ENCODE measurements at regions not wholly inside any gene's neighbourhood (a gene's known extent, or its start where the extent isn't known, plus 50 kb on each side); places are given as distances from the start of the nearest gene placed in this dataset.

DNA sequence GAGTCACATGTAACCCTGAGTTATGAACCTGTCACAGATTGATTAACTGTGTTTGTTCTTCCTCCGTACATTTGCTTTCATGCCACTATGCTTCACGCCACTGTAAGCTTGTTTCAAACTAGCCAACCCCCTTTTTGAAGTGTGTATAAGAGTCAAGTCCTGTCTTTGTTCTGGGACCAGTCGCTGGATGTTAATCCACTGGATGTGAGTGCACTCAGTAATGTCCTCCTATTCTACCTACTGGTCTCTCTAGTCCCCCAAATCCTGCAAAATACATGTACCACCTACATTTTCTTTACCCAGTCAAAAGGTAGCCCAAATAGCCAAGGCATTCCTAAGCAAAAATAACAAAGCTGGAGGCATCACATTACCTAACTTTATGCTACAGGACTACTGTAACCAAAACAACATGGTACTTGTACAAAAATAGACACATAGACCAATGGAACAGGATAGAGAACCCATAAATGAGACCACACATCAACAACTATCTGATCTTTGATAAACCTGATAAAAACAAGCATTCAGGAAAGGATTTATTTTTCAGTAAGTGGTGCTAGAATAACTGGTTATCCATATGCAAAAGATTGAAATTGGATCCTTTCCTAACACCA is 1139.1 kb upstream of the SEMA6A start:
- no CpG with 5 or more reads among the region's 3 CpGs for WGBS, 2 donors (ENCODE audit: extremely low coverage in 2 of 2, insufficient read length in 2 of 2, insufficient replicate concordance in 1 of 2)
- Histone ChIP-seq H3K14ac (ENCODE audit: low read length) (no peak overlapping the region), H2AFZ (ENCODE audit: low read length) (no peak overlapping the region), H3K36me3 (replicated peaks in 1 of 2; ENCODE audit: control insufficient read depth in 2 of 2, insufficient read depth in 2 of 2, low read length in 2 of 2) (no peaks in the 10 kb centered on the region), H3K9ac (ENCODE audit: low read depth, low read length, poor library complexity) (no peak overlapping the region), H4K8ac (ENCODE audit: low read depth, low read length) (no peak overlapping the region), H4K91ac (ENCODE audit: low read depth, low read length, poor library complexity) (no peak overlapping the region), H3K23ac (ENCODE audit: low read depth, low read length, poor library complexity) (no peak overlapping the region), H2BK15ac (ENCODE audit: low read length) (no peak overlapping the region), H2BK120ac (ENCODE audit: low read depth, low read length) (no peak overlapping the region), H2BK5ac (ENCODE audit: low read length) (no peak overlapping the region), H3K4ac (ENCODE audit: low read length) (no peak overlapping the region), H3K4me3 (ENCODE audit: low read length in 2 of 2) (no peak overlapping the region), H3K27me3 (ENCODE audit: control insufficient read depth in 3 of 3, insufficient read depth in 3 of 3, low read depth in 1 of 3, low read length in 3 of 3) (no peaks in the 10 kb centered on the region), H3K4me1 (ENCODE audit: control insufficient read depth in 2 of 2, insufficient read depth in 1 of 2, low read depth in 1 of 2, low read length in 2 of 2) (no peaks in the 10 kb centered on the region), H3K79me1 (ENCODE audit: low read depth, low read length) (no peaks in the 10 kb centered on the region), H3K9me3 (replicated peaks in 1 of 2; ENCODE audit: control insufficient read depth in 2 of 2, insufficient read depth in 1 of 2, low read depth in 1 of 2, low read length in 2 of 2) (peaks cover 0 to 21% of the 10 kb centered on the region in 2 donors), H3K18ac (ENCODE audit: low read length) (no peak overlapping the region), H2AK5ac (ENCODE audit: low read depth, low read length) (no peak overlapping the region), H2BK12ac (ENCODE audit: low read length) (no peak overlapping the region), H3K4me2 (ENCODE audit: insufficient read depth, low read length, poor library complexity, severe bottlenecking) (no peak overlapping the region), H3K27ac (replicated peaks; ENCODE audit: low read length) (no peak overlapping the region)
- peak; percentile 21 for DNase-seq (ENCODE audit: low spot score)

DNA sequence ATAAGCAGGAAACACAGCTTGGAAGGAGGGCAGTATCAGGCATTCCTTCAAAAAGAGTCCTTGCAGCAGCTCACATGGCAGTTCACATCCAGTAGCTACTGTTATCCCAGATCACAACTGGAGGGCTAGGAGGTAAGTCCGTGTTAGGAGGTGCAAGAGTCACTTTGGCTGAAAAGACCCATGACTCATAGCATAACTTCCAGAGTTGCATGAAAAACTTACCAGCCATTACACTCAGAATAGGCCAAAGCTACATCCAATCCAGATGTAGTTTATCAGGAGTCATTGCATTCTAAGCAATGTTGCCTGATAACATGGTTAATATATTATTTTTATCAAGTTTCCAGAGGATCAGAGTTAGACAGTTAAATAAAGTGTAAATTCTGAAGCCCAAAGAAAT is 1126.4 kb upstream of the SEMA6A start:
- Histone ChIP-seq H4K91ac (ENCODE audit: low read depth, low read length, poor library complexity) (no peak overlapping the region), H3K27me3 (ENCODE audit: control insufficient read depth in 3 of 3, insufficient read depth in 3 of 3, low read depth in 1 of 3, low read length in 3 of 3) (no peaks in the 10 kb centered on the region), H2BK120ac (ENCODE audit: low read depth, low read length) (no peak overlapping the region), H3K9ac (ENCODE audit: low read depth, low read length, poor library complexity) (no peak overlapping the region), H3K23ac (ENCODE audit: low read depth, low read length, poor library complexity) (no peak overlapping the region), H2BK5ac (ENCODE audit: low read length) (no peak overlapping the region), H2BK15ac (ENCODE audit: low read length) (no peak overlapping the region), H2BK12ac (ENCODE audit: low read length) (no peak overlapping the region), H3K36me3 (replicated peaks in 1 of 2; ENCODE audit: control insufficient read depth in 2 of 2, insufficient read depth in 2 of 2, low read length in 2 of 2) (no peaks in the 10 kb centered on the region), H3K18ac (ENCODE audit: low read length) (no peak overlapping the region), H3K9me3 (replicated peaks in 1 of 2; ENCODE audit: control insufficient read depth in 2 of 2, insufficient read depth in 1 of 2, low read depth in 1 of 2, low read length in 2 of 2) (no peaks in the 10 kb centered on the region), H3K27ac (replicated peaks; ENCODE audit: low read length) (no peak overlapping the region), H3K4me2 (ENCODE audit: insufficient read depth, low read length, poor library complexity, severe bottlenecking) (no peak overlapping the region), H3K4ac (ENCODE audit: low read length) (no peak overlapping the region), H3K4me1 (ENCODE audit: control insufficient read depth in 2 of 2, insufficient read depth in 1 of 2, low read depth in 1 of 2, low read length in 2 of 2) (no peaks in the 10 kb centered on the region), H3K14ac (ENCODE audit: low read length) (no peak overlapping the region), H2AFZ (ENCODE audit: low read length) (peak overlapping the region; percentile 36), H3K4me3 (ENCODE audit: low read length in 2 of 2) (no peak overlapping the region), H2AK5ac (ENCODE audit: low read depth, low read length) (no peak overlapping the region), H4K8ac (ENCODE audit: low read depth, low read length) (no peak overlapping the region), H3K79me1 (ENCODE audit: low read depth, low read length) (no peaks in the 10 kb centered on the region)
- WGBS, 2 donors (ENCODE audit: extremely low coverage in 2 of 2, insufficient read length in 2 of 2, insufficient replicate concordance in 1 of 2) = no CpG with 5 or more reads among the region's 1 CpG
- DNase-seq (ENCODE audit: low spot score) = no peak

DNA sequence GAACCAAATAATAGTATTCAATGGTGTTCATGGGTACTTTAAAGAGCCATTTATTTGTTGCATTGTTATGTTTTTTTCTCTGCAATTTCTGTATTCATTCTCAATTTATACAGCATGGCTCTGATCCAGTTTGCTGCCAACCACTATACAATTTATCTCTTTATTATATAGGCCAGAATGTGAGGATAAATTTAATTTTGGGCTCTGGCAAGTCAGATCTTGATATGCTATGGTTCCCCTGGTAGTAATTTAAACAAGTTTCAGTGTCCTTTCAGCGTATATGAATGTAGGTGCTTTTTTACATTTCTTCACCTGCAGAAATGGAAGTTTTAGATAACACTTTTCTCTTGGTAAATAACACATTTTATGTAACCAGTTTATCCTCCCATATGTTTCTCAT is 1118.0 kb upstream of the SEMA6A start:
- no peak overlapping the region for H3K4ac ChIP-seq (ENCODE audit: low read length)
- H2AK5ac ChIP-seq (ENCODE audit: low read depth, low read length) = no peak overlapping the region
- no peak overlapping the region for H4K91ac ChIP-seq (ENCODE audit: low read depth, low read length, poor library complexity)
- no peak overlapping the region for H2BK120ac ChIP-seq (ENCODE audit: low read depth, low read length)
- H3K18ac ChIP-seq (ENCODE audit: low read length) = no peak overlapping the region
- no peaks in the 10 kb centered on the region for H3K79me1 ChIP-seq (ENCODE audit: low read depth, low read length)
- no peak overlapping the region for H3K4me2 ChIP-seq (ENCODE audit: insufficient read depth, low read length, poor library complexity, severe bottlenecking)
- no peak overlapping the region for H4K8ac ChIP-seq (ENCODE audit: low read depth, low read length)
- H2BK5ac ChIP-seq (ENCODE audit: low read length) = no peak overlapping the region
- no peaks in the 10 kb centered on the region for H3K4me1 ChIP-seq (ENCODE audit: control insufficient read depth in 2 of 2, insufficient read depth in 1 of 2, low read depth in 1 of 2, low read length in 2 of 2)
- H3K27me3 ChIP-seq (ENCODE audit: control insufficient read depth in 3 of 3, insufficient read depth in 3 of 3, low read depth in 1 of 3, low read length in 3 of 3) = no peaks in the 10 kb centered on the region
- no peak overlapping the region for H3K4me3 ChIP-seq (ENCODE audit: low read length in 2 of 2)
- no peaks in the 10 kb centered on the region for H3K36me3 ChIP-seq (replicated peaks in 1 of 2; ENCODE audit: control insufficient read depth in 2 of 2, insufficient read depth in 2 of 2, low read length in 2 of 2)
- no peak overlapping the region for H2BK12ac ChIP-seq (ENCODE audit: low read length)
- H3K9me3 ChIP-seq (replicated peaks in 1 of 2; ENCODE audit: control insufficient read depth in 2 of 2, insufficient read depth in 1 of 2, low read depth in 1 of 2, low read length in 2 of 2) = no peaks in the 10 kb centered on the region
- H3K23ac ChIP-seq (ENCODE audit: low read depth, low read length, poor library complexity) = no peak overlapping the region
- no peak overlapping the region for H2AFZ ChIP-seq (ENCODE audit: low read length)
- no peak overlapping the region for H2BK15ac ChIP-seq (ENCODE audit: low read length)
- DNase-seq (ENCODE audit: low spot score) = no peak
- no peak overlapping the region for H3K9ac ChIP-seq (ENCODE audit: low read depth, low read length, poor library complexity)
- no peak overlapping the region for H3K27ac ChIP-seq (replicated peaks; ENCODE audit: low read length)
- H3K14ac ChIP-seq (ENCODE audit: low read length) = no peak overlapping the region
- WGBS, 2 donors (ENCODE audit: extremely low coverage in 2 of 2, insufficient read length in 2 of 2, insufficient replicate concordance in 1 of 2) = no CpG with 5 or more reads among the region's 1 CpG

DNA sequence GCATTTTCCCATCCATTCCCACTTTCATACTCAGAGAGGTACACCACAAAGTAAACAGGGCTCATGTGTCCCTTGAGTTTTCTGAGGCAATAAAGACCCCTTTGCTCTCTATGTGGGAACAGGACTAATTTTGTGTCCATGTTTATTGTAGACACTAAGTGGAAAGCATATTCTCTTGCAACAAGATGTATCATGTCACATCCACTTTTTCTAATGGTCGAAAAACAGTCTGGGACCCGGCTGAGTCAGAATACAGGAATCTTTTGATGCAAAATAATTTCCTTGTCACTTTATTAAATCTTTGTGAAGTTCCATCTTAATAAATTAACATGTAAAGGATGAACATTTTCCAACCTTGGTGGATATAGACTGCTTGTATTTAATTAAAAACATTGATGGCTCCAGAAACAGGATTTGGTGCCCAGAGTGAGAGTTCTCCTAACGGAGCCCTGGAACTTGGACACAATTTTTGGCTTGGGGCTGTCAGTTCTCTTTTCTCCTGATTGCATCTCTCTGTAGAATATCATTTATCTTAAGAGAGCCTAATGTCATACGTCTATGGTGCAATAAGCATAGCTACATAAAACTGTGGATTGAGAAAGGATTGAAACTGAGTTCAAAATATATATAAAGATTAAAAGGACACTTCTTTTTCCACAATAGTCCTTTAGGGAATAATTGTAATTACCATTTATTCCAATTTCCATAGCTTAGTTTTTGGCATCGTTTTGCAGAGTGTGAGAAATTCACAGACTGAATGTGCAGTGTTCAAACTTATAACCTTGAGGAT is 1116.7 kb upstream of the SEMA6A start:
- Histone ChIP-seq H4K91ac (ENCODE audit: low read depth, low read length, poor library complexity) (no peak overlapping the region), H2AK5ac (ENCODE audit: low read depth, low read length) (no peak overlapping the region), H3K27me3 (ENCODE audit: control insufficient read depth in 3 of 3, insufficient read depth in 3 of 3, low read depth in 1 of 3, low read length in 3 of 3) (no peaks in the 10 kb centered on the region), H3K9ac (ENCODE audit: low read depth, low read length, poor library complexity) (no peak overlapping the region), H4K8ac (ENCODE audit: low read depth, low read length) (no peak overlapping the region), H3K36me3 (replicated peaks in 1 of 2; ENCODE audit: control insufficient read depth in 2 of 2, insufficient read depth in 2 of 2, low read length in 2 of 2) (no peaks in the 10 kb centered on the region), H2BK120ac (ENCODE audit: low read depth, low read length) (no peak overlapping the region), H2AFZ (ENCODE audit: low read length) (peak overlapping the region; percentile 79), H3K4me2 (ENCODE audit: insufficient read depth, low read length, poor library complexity, severe bottlenecking) (no peak overlapping the region), H3K18ac (ENCODE audit: low read length) (no peak overlapping the region), H3K14ac (ENCODE audit: low read length) (no peak overlapping the region), H3K23ac (ENCODE audit: low read depth, low read length, poor library complexity) (no peak overlapping the region), H2BK5ac (ENCODE audit: low read length) (no peak overlapping the region), H3K4me1 (ENCODE audit: control insufficient read depth in 2 of 2, insufficient read depth in 1 of 2, low read depth in 1 of 2, low read length in 2 of 2) (no peaks in the 10 kb centered on the region), H2BK15ac (ENCODE audit: low read length) (no peak overlapping the region), H3K79me1 (ENCODE audit: low read depth, low read length) (no peaks in the 10 kb centered on the region), H3K4ac (ENCODE audit: low read length) (no peak overlapping the region), H2BK12ac (ENCODE audit: low read length) (no peak overlapping the region), H3K27ac (replicated peaks; ENCODE audit: low read length) (no peak overlapping the region), H3K9me3 (replicated peaks in 1 of 2; ENCODE audit: control insufficient read depth in 2 of 2, insufficient read depth in 1 of 2, low read depth in 1 of 2, low read length in 2 of 2) (no peaks in the 10 kb centered on the region), H3K4me3 (ENCODE audit: low read length in 2 of 2) (no peak overlapping the region)
- DNase-seq (ENCODE audit: low spot score) = no peak
- WGBS, 2 donors (ENCODE audit: extremely low coverage in 2 of 2, insufficient read length in 2 of 2, insufficient replicate concordance in 1 of 2) = no CpG with 5 or more reads among the region's 5 CpGs

Data from neuronal stem cell (in vitro differentiated cells).